Pancreas (tissue), 10 donors: ENCODE measurements at regions not wholly inside any gene's neighbourhood (a gene's known extent, or its start where the extent isn't known, plus 50 kb on each side); places are given as distances from the start of the nearest gene placed in this dataset.
"Not testable (repeated sequence)": the region's sequence is repeated elsewhere in the genome, so short reads cannot be mapped to it uniquely, and the experiment has no call there.

Experiments used
- ATAC-seq, 4 donors: fragments of 200-7000 bp; cut with Tn5 transposase; one replicate each; pipeline versions ENCODE4 v1.8.0 to v1.9.1; 2020; ENCODE audit warnings: mild to moderate bottlenecking in 4 of 4, moderate library complexity in 4 of 4
- DNase-seq, 6 donors: peaks; one replicate each; pipeline ENCODE4 v3.0.0-alpha.2; 2020
- FAIRE-seq: peaks from 2 replicates; lab custom pipeline; 2012; peaks lifted over from hg19 to GRCh38; lab: Jason Lieb, UNC
- H3K27ac ChIP-seq, 4 donors: fragments of 200-600 bp; sonication (generic); 1 replicate in 3 of 4; 2 replicates in 1 of 4; pipeline versions ENCODE4 v1.5.0 to v1.8.0; 2020
- H3K27me3 ChIP-seq, 4 donors: fragments of 200-600 bp; one replicate each; pipeline ENCODE4 v1.8.0; 2021
- H3K36me3 ChIP-seq, 3 donors: fragments of 200-600 bp; sonication (generic) in 1 of 3; one replicate each; pipeline versions ENCODE4 v1.5.0 to v1.8.0; 2020 to 2021
- H3K4me1 ChIP-seq, 3 donors: fragments of 200-600 bp; one replicate each; pipeline ENCODE4 v1.8.0; 2021
- H3K4me3 ChIP-seq, 4 donors: fragments of 200-600 bp; sonication (generic) in 2 of 4; one replicate each; pipeline versions ENCODE4 v1.5.0 to v1.8.0; 2020 to 2021
- H3K9me3 ChIP-seq, 4 donors: fragments of 200-600 bp; one replicate each; pipeline ENCODE4 v1.8.0; 2021
- CTCF ChIP-seq, 4 donors: fragments of 200-600 bp; sonication (generic) in 3 of 4; IDR thresholded peaks; one replicate each; pipeline versions ENCODE4 v1.5.0 to v1.8.0; 2021; ENCODE audit warnings: antibody characterized with exemption in 4 of 4
- WGBS, 2 donors: extraction: QIAGEN DNeasy Blood & Tissue Kit; methylation state at CpG; one replicate each; pipeline ENCODE4 v1.1.7; 2013; 5-methylcytosine and 5-hydroxymethylcytosine counted together
- intact Hi-C, 3 donors: fragments of 100-400 bp; cut with DNase I; formaldehyde crosslinking; loops; one replicate each; pipeline versions ENCODE4 v1.11.1 to v1.14.2; 2022
- donor health status: healthy with polysubstance abuse.
- donor health status: DM: no; HTN: no; CAD: no; lungs with moderate emphysema.
- donor health status: DM: no; HTN: no; CAD: no.
- donor health status: control.
- donor health status: control.
- donor health status: Bipolar disorder and iron deficiency.
- donor health status: DM: yes; HTN: yes; CAD: no.
- donor health status: DM: no; HTN: no; CAD: no.
- donor health status: DM: no; HTN: no; CAD: no.
- donor health status: DM: yes; HTN: yes; CAD: no.

- TF ChIP-seq CTCF (IDR thresholded peaks at IDR 0.05): no peak
- H3K27ac ChIP-seq: no peak overlapping the region
- DNase-seq (no peak), ATAC-seq (peak in 2 of 4 donors; percentile 22 to 50), FAIRE-seq (no peak)
- no peaks in the 10 kb centered on the region for H3K9me3 ChIP-seq
- H3K4me3 ChIP-seq: no peak overlapping the region
- H3K36me3 ChIP-seq: no peaks in the 10 kb centered on the region
- peaks cover 0 to 3% (median 0%) of the 10 kb centered on the region in 3 donors for H3K4me1 ChIP-seq
- intact Hi-C loops: no loop called here
- H3K27me3 ChIP-seq: no peaks in the 10 kb centered on the region
- 30 to 45% methylated on average over 1 of the region's 1 CpG for WGBS, 2 donors
Measured at GRCh38 chr2:52477166-52477565, 1290.4 kb upstream of the CHAC2 start.

- H3K27ac ChIP-seq: no peak overlapping the region
- no peaks in the 10 kb centered on the region for H3K27me3 ChIP-seq
- ATAC-seq (no peak), FAIRE-seq (no peak), DNase-seq (no peak)
- peaks cover 0 to 3% (median 0%) of the 10 kb centered on the region in 3 donors for H3K4me1 ChIP-seq
- no peak for TF ChIP-seq CTCF (IDR thresholded peaks at IDR 0.05)
- intact Hi-C loops: no loop called here
- H3K36me3 ChIP-seq: no peaks in the 10 kb centered on the region
- H3K4me3 ChIP-seq: no peak overlapping the region
- 81 to 82% methylated on average over 1 of the region's 1 CpG for WGBS, 2 donors
- H3K9me3 ChIP-seq: no peaks in the 10 kb centered on the region
Measured at GRCh38 chr2:52475590-52475989, 1292.0 kb upstream of the CHAC2 start.

GRCh38 chr2:52474091-52474490 is 1293.5 kb upstream of the CHAC2 start:
- Histone ChIP-seq H3K4me3 (no peak overlapping the region), H3K27me3 (no peaks in the 10 kb centered on the region), H3K4me1 (peaks cover 0 to 3% (median 0%) of the 10 kb centered on the region in 3 donors), H3K36me3 (no peaks in the 10 kb centered on the region), H3K27ac (no peak overlapping the region), H3K9me3 (no peaks in the 10 kb centered on the region)
- intact Hi-C loops: no loop called here
- TF ChIP-seq CTCF (IDR thresholded peaks at IDR 0.05): no peak
- peak; percentile 82 to 93 (median 88) for ATAC-seq
- 14 to 25% methylated on average over 1 of the region's 1 CpG for WGBS, 2 donors
- DNase-seq: peak in 3 of 6 donors; percentile 12 to 30 (median 27)
- FAIRE-seq: no peak

GRCh38 chr2:52473526-52473925 is 1294.1 kb upstream of the CHAC2 start:
- Histone ChIP-seq H3K4me3 (no peak overlapping the region), H3K9me3 (no peaks in the 10 kb centered on the region), H3K4me1 (peaks cover 0 to 3% (median 0%) of the 10 kb centered on the region in 3 donors), H3K36me3 (no peaks in the 10 kb centered on the region), H3K27me3 (no peaks in the 10 kb centered on the region), H3K27ac (no peak overlapping the region)
- intact Hi-C loops: no loop called here
- WGBS, 2 donors: 54 to 62% methylated on average over 2 of the region's 2 CpGs
- ATAC-seq: no peak
- no peak for TF ChIP-seq CTCF (IDR thresholded peaks at IDR 0.05)
- FAIRE-seq: no peak
- DNase-seq: no peak

- ATAC-seq, H3K27me3 ChIP-seq, H3K4me1 ChIP-seq, H3K27ac ChIP-seq, H3K36me3 ChIP-seq, H3K9me3 ChIP-seq, intact Hi-C loops, FAIRE-seq, H3K4me3 ChIP-seq, DNase-seq: not testable (repeated sequence)
- WGBS, 2 donors: 94 to 100% methylated on average over 1 of the region's 1 CpG
Measured at GRCh38 chr2:52470457-52470856, 1297.1 kb upstream of the CHAC2 start.
